ENCODE measurements at regions not wholly inside any gene's neighbourhood (a gene's known extent, or its start where the extent isn't known, plus 50 kb on each side); places are given as distances from the start of the nearest gene placed in this dataset.

DNA sequence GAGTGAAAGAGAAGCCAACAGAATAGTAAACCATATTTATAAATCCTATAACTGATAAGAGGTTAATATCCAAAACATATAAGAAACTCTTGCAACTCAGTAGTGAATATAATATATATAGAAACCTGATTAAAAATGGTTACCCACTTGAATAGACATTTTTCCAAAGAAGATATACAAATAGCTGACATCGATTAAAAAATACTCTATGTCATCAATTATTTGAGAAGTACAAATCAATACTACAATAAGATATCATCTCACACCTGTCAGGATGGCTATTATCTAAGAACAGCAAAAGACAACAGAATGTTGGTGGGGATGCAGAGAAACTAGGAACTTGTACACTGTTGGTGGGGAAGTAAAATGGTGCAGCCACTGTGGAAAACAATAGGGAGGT is 254.4 kb downstream of the PPARGC1A start:
- DNase-seq (ENCODE audit: low read depth): no peak

DNA sequence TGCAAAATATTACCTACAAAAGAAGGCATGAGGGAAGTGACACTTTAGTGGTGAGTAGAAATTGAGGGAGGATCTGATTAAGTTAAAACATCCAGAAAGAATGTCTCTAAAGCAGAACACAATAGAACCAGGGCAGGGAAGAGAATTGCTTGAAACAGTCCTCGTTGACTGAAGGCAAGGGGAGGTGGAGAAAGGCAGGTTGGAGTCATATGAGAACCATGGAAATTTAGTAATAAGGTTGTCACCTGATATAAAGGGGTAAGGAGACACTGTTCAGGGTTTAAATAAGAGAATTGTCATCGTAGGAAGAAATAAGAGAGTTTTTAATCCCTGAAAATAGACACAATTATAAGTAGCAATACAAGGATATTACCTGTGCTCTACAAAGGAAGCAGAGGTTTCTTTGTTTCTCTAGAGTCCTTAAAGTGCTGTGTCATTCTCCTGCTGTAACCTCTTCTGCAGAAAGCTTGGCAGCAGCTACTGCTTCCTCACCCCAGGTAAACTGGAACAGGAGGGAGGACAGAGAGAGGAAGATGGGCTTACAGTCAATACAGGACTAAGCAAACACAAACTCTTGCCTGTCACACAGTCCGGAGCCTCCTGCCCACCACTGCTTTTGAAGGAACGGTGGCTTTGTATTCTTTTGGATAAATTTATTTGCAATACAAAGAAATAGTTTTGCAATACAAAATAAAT is 258.4 kb downstream of the PPARGC1A start:
- in situ Hi-C loops (cut with HindIII; ENCODE audit: low sequenced_read_pairs): no loop called here
- no peak for DNase-seq (ENCODE audit: low read depth)
- TF ChIP-seq, protein P1, sequence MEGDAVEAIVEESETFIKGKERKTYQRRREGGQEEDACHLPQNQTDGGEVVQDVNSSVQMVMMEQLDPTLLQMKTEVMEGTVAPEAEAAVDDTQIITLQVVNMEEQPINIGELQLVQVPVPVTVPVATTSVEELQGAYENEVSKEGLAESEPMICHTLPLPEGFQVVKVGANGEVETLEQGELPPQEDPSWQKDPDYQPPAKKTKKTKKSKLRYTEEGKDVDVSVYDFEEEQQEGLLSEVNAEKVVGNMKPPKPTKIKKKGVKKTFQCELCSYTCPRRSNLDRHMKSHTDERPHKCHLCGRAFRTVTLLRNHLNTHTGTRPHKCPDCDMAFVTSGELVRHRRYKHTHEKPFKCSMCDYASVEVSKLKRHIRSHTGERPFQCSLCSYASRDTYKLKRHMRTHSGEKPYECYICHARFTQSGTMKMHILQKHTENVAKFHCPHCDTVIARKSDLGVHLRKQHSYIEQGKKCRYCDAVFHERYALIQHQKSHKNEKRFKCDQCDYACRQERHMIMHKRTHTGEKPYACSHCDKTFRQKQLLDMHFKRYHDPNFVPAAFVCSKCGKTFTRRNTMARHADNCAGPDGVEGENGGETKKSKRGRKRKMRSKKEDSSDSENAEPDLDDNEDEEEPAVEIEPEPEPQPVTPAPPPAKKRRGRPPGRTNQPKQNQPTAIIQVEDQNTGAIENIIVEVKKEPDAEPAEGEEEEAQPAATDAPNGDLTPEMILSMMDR (IDR thresholded peaks at IDR 0.05; ENCODE audit: low read depth, low read length, missing control alignments): no peak
- no peak overlapping the region for H3K4me3 ChIP-seq (ENCODE audit: low read depth, low read length)

More for the DNA sequence above, 254.4 kb downstream of the PPARGC1A start:
- TF ChIP-seq, protein P1 (IDR thresholded peaks at IDR 0.05; ENCODE audit: low read depth, low read length, missing control alignments): no peak
- in situ Hi-C loops (cut with HindIII; ENCODE audit: low sequenced_read_pairs): no loop called here
- no peak overlapping the region for H3K4me3 ChIP-seq (ENCODE audit: low read depth, low read length)

DNA sequence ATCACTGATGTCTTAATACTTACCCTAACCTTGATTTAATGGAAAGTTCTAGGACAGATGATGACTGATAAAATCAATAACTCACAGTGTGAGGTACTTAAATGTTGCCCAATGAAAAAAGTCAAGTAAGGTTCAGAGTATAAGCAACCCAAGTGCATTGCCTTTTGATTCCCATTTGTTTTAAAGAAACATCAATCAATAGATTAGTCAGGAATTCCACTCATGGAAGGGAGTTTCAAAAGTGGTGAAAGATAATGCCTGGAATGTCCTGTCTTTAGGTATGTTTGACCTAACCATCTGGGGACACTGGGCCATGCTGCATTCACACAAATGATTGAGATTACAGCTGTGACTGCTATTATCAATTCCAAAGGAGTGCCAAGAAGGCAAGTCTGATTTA is 259.7 kb downstream of the PPARGC1A start:
- TF ChIP-seq, protein P1 (IDR thresholded peaks at IDR 0.05; ENCODE audit: low read depth, low read length, missing control alignments): no peak
- in situ Hi-C loops (cut with HindIII; ENCODE audit: low sequenced_read_pairs): no loop called here
- no peak overlapping the region for H3K4me3 ChIP-seq (ENCODE audit: low read depth, low read length)

DNA sequence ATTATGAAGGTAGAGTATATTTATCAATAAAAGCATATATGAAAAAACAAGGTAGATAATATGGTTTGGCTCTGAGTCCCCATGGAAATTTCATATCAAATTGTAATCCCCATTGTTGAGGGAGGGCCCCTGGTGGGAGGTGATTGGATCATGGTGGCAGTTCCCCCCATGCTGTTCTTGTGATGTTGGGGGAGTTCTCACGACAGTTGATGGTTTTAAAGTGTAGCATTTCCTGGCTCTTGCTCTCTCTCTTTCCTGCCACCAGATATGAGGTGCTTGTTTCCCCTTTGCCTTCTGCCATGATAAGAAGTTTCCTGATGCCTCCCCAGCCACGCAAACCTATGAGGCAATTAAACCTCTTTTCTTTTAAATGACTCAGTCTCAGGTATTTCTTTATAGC is 260.4 kb downstream of the PPARGC1A start:
- in situ Hi-C loops (cut with HindIII; ENCODE audit: low sequenced_read_pairs): no loop called here
- TF ChIP-seq, protein P1 (IDR thresholded peaks at IDR 0.05; ENCODE audit: low read depth, low read length, missing control alignments): no peak
- DNase-seq (ENCODE audit: low read depth): no peak
- H3K4me3 ChIP-seq (ENCODE audit: low read depth, low read length): no peak overlapping the region

More for the DNA sequence above, 259.7 kb downstream of the PPARGC1A start:
- no peak for DNase-seq (ENCODE audit: low read depth)

DNA sequence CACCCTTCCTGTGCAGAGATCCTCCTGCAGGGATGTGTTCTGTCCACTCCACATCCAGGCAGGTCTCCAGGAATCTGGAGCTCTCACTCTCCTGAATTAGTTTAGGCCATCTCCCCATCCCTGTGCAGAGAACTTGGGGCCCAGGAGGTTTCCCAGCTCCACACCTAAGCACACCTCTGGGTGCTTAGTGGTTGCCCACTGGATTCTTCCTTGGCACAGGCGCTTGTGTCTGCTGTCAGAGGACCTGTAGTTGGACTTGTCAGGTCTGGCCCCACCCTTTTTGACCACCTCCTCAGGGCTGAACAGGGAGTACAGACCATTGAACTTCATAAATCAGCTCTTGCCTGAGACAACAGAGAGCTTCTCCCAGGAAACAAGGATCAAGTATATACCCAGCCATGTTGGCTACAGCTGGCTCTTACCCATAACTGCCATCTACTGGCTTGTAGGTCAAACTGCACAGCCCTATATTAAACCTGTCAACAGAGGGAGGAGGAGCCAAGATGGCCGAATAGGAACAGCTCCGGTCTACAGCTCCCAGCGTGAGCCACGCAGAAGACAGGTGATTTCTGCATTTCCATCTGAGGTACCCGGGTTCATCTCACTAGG is 275.5 kb downstream of the PPARGC1A start:
- TF ChIP-seq, protein P1 (IDR thresholded peaks at IDR 0.05; ENCODE audit: low read depth, low read length, missing control alignments): peak; percentile 33
- H3K4me3 ChIP-seq (ENCODE audit: low read depth, low read length): no peak overlapping the region
- in situ Hi-C loops (cut with HindIII; ENCODE audit: low sequenced_read_pairs): no loop called here
- DNase-seq (ENCODE audit: low read depth): peak; percentile 5

DNA sequence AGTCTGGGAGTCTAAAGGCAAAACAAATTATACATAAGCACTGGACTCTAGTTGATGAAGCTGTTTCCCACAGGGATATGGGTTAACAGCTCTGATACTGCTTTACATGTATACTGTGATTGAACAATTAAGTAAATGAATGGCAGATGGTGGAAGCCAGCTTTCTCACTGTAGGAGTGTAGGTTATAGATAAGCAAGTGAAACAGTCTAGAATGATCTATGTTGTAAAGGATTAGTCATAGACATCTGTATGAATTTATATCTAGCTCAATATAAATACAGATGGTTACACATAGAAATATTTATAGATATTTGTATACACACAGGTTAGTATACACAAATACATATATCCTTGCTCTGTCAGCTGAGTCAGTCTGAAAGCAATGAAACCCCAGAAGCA is 276.1 kb downstream of the PPARGC1A start:
- H3K4me3 ChIP-seq (ENCODE audit: low read depth, low read length): no peak overlapping the region
- in situ Hi-C loops (cut with HindIII; ENCODE audit: low sequenced_read_pairs): no loop called here

More for the DNA sequence above, 276.1 kb downstream of the PPARGC1A start:
- DNase-seq (ENCODE audit: low read depth): no peak
- TF ChIP-seq, protein P1 (IDR thresholded peaks at IDR 0.05; ENCODE audit: low read depth, low read length, missing control alignments): no peak

Measured in astrocyte of the cerebellum (primary cell).